SIG-M5 treated with dmso at 0.1 percent for 504 hours (cell line): ENCODE measurements at regions not wholly inside any gene's neighbourhood (a gene's known extent, or its start where the extent isn't known, plus 50 kb on each side); places are given as distances from the start of the nearest gene placed in this dataset.
"Not testable (repeated sequence)": the region's sequence is repeated elsewhere in the genome, so short reads cannot be mapped to it uniquely, and the experiment has no call there.

ENCODE experiments used
- DNase-seq: peaks from one replicate; lab custom pipeline; 2025; ENCODE audit not compliant: unreplicated experiment; lab: John Stamatoyannopoulos, UW

GRCh38 chr11:121358760-121359159, 66.2 kb downstream of the SC5D start:
- DNase-seq, result peak; percentile 15

GRCh38 chr11:121359591-121359990, 67.0 kb downstream of the SC5D start:
- no peak for DNase-seq

- DNase-seq, result not testable (repeated sequence)
Measured at GRCh38 chr11:121362955-121363354, 70.4 kb downstream of the SC5D start.

- no peak for DNase-seq
Measured at GRCh38 chr11:121365304-121365703, 72.7 kb downstream of the SC5D start.

- no peak for DNase-seq
Measured at GRCh38 chr11:121366038-121366437, 73.5 kb downstream of the SC5D start.

- DNase-seq, result peak; percentile 43
Measured at GRCh38 chr11:121367001-121367843, 74.7 kb downstream of the SC5D start.

GRCh38 chr11:121367844-121368225, 75.3 kb downstream of the SC5D start:
- DNase-seq, result no peak

- DNase-seq, result no peak
Measured at GRCh38 chr11:121368364-121369240, 76.0 kb downstream of the SC5D start.

- DNase-seq, result no peak
Measured at GRCh38 chr11:121369366-121369765, 76.8 kb downstream of the SC5D start.

GRCh38 chr11:121372028-121372427, 79.5 kb downstream of the SC5D start:
- DNase-seq, result no peak

GRCh38 chr11:121372671-121373429, 79.3 kb upstream of the SORL1 start:
- no peak for DNase-seq

GRCh38 chr11:121374286-121374985, 77.7 kb upstream of the SORL1 start:
- DNase-seq, result no peak

GRCh38 chr11:121376130-121376529, 76.0 kb upstream of the SORL1 start:
- peak; percentile 8 for DNase-seq

GRCh38 chr11:121379145-121379810, 72.8 kb upstream of the SORL1 start:
- DNase-seq, result not testable (repeated sequence)

GRCh38 chr11:121383716-121384115, 68.4 kb upstream of the SORL1 start:
- no peak for DNase-seq

GRCh38 chr11:121385688-121386087, 66.4 kb upstream of the SORL1 start:
- no peak for DNase-seq
